ENCODE measurements at regions not wholly inside any gene's neighbourhood (a gene's known extent, or its start where the extent isn't known, plus 50 kb on each side); places are given as distances from the start of the nearest gene placed in this dataset.

DNA sequence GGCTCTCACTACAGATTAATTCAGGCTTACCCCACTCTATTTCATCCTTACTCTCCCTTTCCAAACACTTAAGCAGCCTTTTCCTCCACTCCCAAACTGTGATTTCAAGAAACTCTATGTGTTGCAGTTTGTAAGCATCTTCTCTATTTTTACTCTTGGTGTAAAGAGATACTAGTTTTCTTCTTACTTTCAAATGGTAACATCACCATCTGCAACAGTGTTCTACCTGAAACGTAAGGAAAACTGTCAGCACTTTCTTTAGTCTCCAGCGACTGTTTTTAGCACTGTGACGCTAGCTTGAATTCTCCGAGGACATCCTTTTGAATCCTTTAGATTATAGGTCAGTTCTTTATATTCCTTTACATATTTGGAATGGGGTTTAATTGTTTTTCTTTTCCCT is 335.2 kb downstream of the PDGFC start:
- Histone ChIP-seq H2AK9ac (replicated peaks; ENCODE audit: low read depth, low read length, poor library complexity) (no peak overlapping the region), H3K14ac (replicated peaks; ENCODE audit: low read depth, low read length) (no peak overlapping the region), H2BK120ac (ENCODE audit: low read depth, low read length) (no peak overlapping the region), H2BK5ac (ENCODE audit: low read depth, low read length, poor library complexity, severe bottlenecking) (no peak overlapping the region), H3K4me1 (ENCODE audit: control insufficient read depth, insufficient read depth, low read length) (peaks cover 4% of the 10 kb centered on the region; the same call in 1 of the 2 replicates), H4K8ac (ENCODE audit: low read depth in 2 of 2, low read length in 2 of 2) (no peak overlapping the region), H3K18ac (ENCODE audit: low read depth, low read length) (no peak overlapping the region), H2AK5ac (ENCODE audit: low read depth, low read length) (no peak overlapping the region), H2AFZ (replicated peaks; ENCODE audit: low read length, poor library complexity) (no peak overlapping the region), H3K4me2 (ENCODE audit: low read depth, low read length) (no peak overlapping the region), H4K5ac (ENCODE audit: low read depth, low read length) (no peak overlapping the region), H3K9me3 (ENCODE audit: control insufficient read depth, insufficient read depth, low read length) (no peaks in the 10 kb centered on the region), H3K23ac (ENCODE audit: low read depth, low read length) (no peak overlapping the region), H3K9ac (ENCODE audit: low read depth, low read length) (no peak overlapping the region), H4K91ac (ENCODE audit: insufficient read depth, low read depth, low read length) (no peak overlapping the region), H3K9me1 (ENCODE audit: insufficient read depth, low read length) (peaks cover 2% of the 10 kb centered on the region), H3K27ac (ENCODE audit: insufficient read depth, low read length) (no peak overlapping the region), H3K27me3 (ENCODE audit: control insufficient read depth, insufficient read depth, low read length) (no peaks in the 10 kb centered on the region), H4K20me1 (ENCODE audit: insufficient read depth, low read length) (no peaks in the 10 kb centered on the region), H3K79me1 (ENCODE audit: low read depth in 1 of 2, low read length in 2 of 2) (no peaks in the 10 kb centered on the region), H2BK20ac (ENCODE audit: low read depth, low read length) (no peak overlapping the region), H3K36me3 (ENCODE audit: control insufficient read depth, insufficient read depth, low read length) (no peaks in the 10 kb centered on the region), H3K4me3 (ENCODE audit: insufficient read depth, low read depth, low read length) (no peak overlapping the region), H2BK15ac (ENCODE audit: low read depth, low read length) (no peak overlapping the region), H3K4ac (ENCODE audit: low read depth, low read length) (no peak overlapping the region), H3K56ac (ENCODE audit: extremely low read depth, insufficient read depth, low read length) (no peak overlapping the region)
- ATAC-seq (ENCODE audit: low read depth) = no peak
- no CpG with 5 or more reads among the region's 4 CpGs for WGBS, 2 experiments (ENCODE audit: extremely low coverage in 2 of 2, insufficient read length in 1 of 2)
- no TSS peak for BruUV-seq (replicated peaks)
- POLR2A ChIA-PET (ENCODE audit: unreplicated experiment) = no interaction called here
- in situ Hi-C loops (cut with MboI; ENCODE audit: low sequenced_read_pairs) = no loop called here
- intact Hi-C loops (cut with micrococcal nuclease) = loop anchor here (5.0 kb wide), 1 partner anchor 336 kb away; the partner anchor contains the start of gene PDGFC
- CTCF ChIA-PET = interaction anchor here (1.1 kb wide), 1 partner anchor 70 kb away, joined by 3 read pairs; no protein-coding TSS in a partner anchor
- dilution Hi-C loops (cut with HindIII; ENCODE audit: low sequenced_read_pairs, unreplicated experiment) = no loop called here
- DNase-seq = no peak
- no peak for TF ChIP-seq RCOR1 (IDR thresholded peaks at IDR 0.05; ENCODE audit: insufficient replicate concordance, low read length)
- TF ChIP-seq RFX5 (IDR thresholded peaks at IDR 0.05; ENCODE audit: low read depth, low read length) = no peak
- TF ChIP-seq CEBPB (IDR thresholded peaks at IDR 0.05; ENCODE audit: low read depth, low read length) = no peak
- no peak for TF ChIP-seq USF2 (IDR thresholded peaks at IDR 0.05; ENCODE audit: low read depth, low read length)
- TF ChIP-seq RAD21 (IDR thresholded peaks at IDR 0.05; ENCODE audit: low read length) = no peak
- TF ChIP-seq NFE2L2 (IDR thresholded peaks at IDR 0.05; ENCODE audit: low read depth, low read length) = no peak
- no peak for TF ChIP-seq MXI1 (IDR thresholded peaks at IDR 0.05; ENCODE audit: borderline replicate concordance, low read depth, low read length)
- TF ChIP-seq POLR2A (IDR thresholded peaks at IDR 0.05; ENCODE audit: low read depth, low read length) = no peak
- TF ChIP-seq, protein P1, sequence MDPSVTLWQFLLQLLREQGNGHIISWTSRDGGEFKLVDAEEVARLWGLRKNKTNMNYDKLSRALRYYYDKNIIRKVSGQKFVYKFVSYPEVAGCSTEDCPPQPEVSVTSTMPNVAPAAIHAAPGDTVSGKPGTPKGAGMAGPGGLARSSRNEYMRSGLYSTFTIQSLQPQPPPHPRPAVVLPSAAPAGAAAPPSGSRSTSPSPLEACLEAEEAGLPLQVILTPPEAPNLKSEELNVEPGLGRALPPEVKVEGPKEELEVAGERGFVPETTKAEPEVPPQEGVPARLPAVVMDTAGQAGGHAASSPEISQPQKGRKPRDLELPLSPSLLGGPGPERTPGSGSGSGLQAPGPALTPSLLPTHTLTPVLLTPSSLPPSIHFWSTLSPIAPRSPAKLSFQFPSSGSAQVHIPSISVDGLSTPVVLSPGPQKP (IDR thresholded peaks at IDR 0.05; ENCODE audit: borderline replicate concordance, low read depth, low read length) = no peak
- TF ChIP-seq SMC3 (IDR thresholded peaks at IDR 0.05; ENCODE audit: low read depth, low read length) = no peak
- no peak for TF ChIP-seq FOS (IDR thresholded peaks at IDR 0.05; ENCODE audit: low read depth, low read length)
- TF ChIP-seq CTCF (conservative IDR thresholded peaks at IDR 0.05; ENCODE audit: low read depth, low read length) = no peak
- TF ChIP-seq MAZ (IDR thresholded peaks at IDR 0.05; ENCODE audit: borderline replicate concordance, low read depth, low read length) = no peak
- no peak for TF ChIP-seq MAFK (IDR thresholded peaks at IDR 0.05; ENCODE audit: low read depth, low read length)
